AG04449 (cell line): ENCODE measurements at regions not wholly inside any gene's neighbourhood (a gene's known extent, or its start where the extent isn't known, plus 50 kb on each side); places are given as distances from the start of the nearest gene placed in this dataset.

Experiments
- CTCF ChIA-PET: fragments of 350-600 bp; formaldehyde crosslinking; extraction: SDS; loops from one replicate; lab custom pipeline; 2021; ENCODE audit warnings: antibody characterized with exemption; lab: Yijun Ruan, JAX
- POLR2A ChIA-PET: fragments of 400-600, 350-600 bp; formaldehyde crosslinking; extraction: SDS; loops from one replicate; lab custom pipeline; 2020; ENCODE audit warnings: antibody characterized with exemption, inconsistent platforms; lab: Yijun Ruan, JAX
- DNase-seq: peaks from one replicate; pipeline ENCODE4 v3.0.0-alpha.2; 2010; ENCODE audit warnings: low read depth, low spot score
- H3K4me3 ChIP-seq: 2 replicates; pipeline ENCODE4 v1.5.1; 2011; ENCODE audit warnings: low read depth, mild to moderate bottlenecking, control low read depth, low read length
- CTCF ChIP-seq: IDR thresholded peaks from one replicate; pipeline ENCODE4 v1.5.1; 2011; ENCODE audit warnings: mild to moderate bottlenecking, moderate library complexity, low read length, control low read depth, inconsistent platforms; ENCODE audit not compliant: insufficient read depth; ENCODE audit errors: missing control alignments

- POLR2A ChIA-PET: no interaction called here
Observed at GRCh38 chr1:239322369-239322768, 64.0 kb upstream of the CHRM3 start.

GRCh38 chr1:239321877-239322276 is 64.5 kb upstream of the CHRM3 start:
- H3K4me3 ChIP-seq: no peak overlapping the region
- DNase-seq: no peak
- POLR2A ChIA-PET: no interaction called here
- TF ChIP-seq CTCF: no peak
- CTCF ChIA-PET: no interaction called here

More at GRCh38 chr1:239322369-239322768, 64.0 kb upstream of the CHRM3 start:
- no peak for TF ChIP-seq CTCF
- no peak overlapping the region for H3K4me3 ChIP-seq
- CTCF ChIA-PET: no interaction called here
- DNase-seq: no peak

- DNase-seq: no peak
- no peak overlapping the region for H3K4me3 ChIP-seq
- ChIA-PET CTCF (no interaction called here), POLR2A (no interaction called here)
- no peak for TF ChIP-seq CTCF
Observed at GRCh38 chr1:239317948-239318347, 68.4 kb upstream of the CHRM3 start.

GRCh38 chr1:239315631-239316217 is 70.6 kb upstream of the CHRM3 start:
- ChIA-PET CTCF (no interaction called here), POLR2A (no interaction called here)
- TF ChIP-seq CTCF: no peak
- DNase-seq: no peak
- H3K4me3 ChIP-seq: no peak overlapping the region

GRCh38 chr1:239311331-239311730 is 75.0 kb upstream of the CHRM3 start:
- TF ChIP-seq CTCF: no peak
- POLR2A ChIA-PET: no interaction called here
- no peak overlapping the region for H3K4me3 ChIP-seq
- no peak for DNase-seq
- CTCF ChIA-PET: no interaction called here

GRCh38 chr1:239308701-239309333 is 77.6 kb upstream of the CHRM3 start:
- ChIA-PET POLR2A (no interaction called here), CTCF (interaction anchor here (1.0 kb wide), 1 partner anchor 14 kb away, joined by 3 read pairs; no protein-coding TSS in a partner anchor)
- peak; percentile 63 for TF ChIP-seq CTCF
- DNase-seq: no peak
- H3K4me3 ChIP-seq: no peak overlapping the region
